CD4-positive, alpha-beta T cell treated with Interferon alpha-2 for 1 hour (primary cell): ENCODE measurements at regions not wholly inside any gene's neighbourhood (a gene's known extent, or its start where the extent isn't known, plus 50 kb on each side); places are given as distances from the start of the nearest gene placed in this dataset.
A peak's percentile ranks its signal among the peaks of the same experiment; 100 is the strongest.
"Not testable (repeated sequence)": the region's sequence is repeated elsewhere in the genome, so short reads cannot be mapped to it uniquely, and the experiment has no call there.

Experiments used
- DNase-seq, 2 donors: peaks; one replicate each; pipeline ENCODE4 v3.0.0-alpha.2; 2020 to 2022

GRCh38 chr6:66340736-66341135 lies 633.7 kb upstream of the EYS start:
- DNase-seq = no peak

- DNase-seq = no peak
Measured at GRCh38 chr6:66336176-66336575, 629.1 kb upstream of the EYS start.

- no peak for DNase-seq
Measured at GRCh38 chr6:66328200-66328599, 621.2 kb upstream of the EYS start.

GRCh38 chr6:66326228-66326627 lies 619.2 kb upstream of the EYS start:
- DNase-seq = no peak

GRCh38 chr6:66321017-66321416 lies 614.0 kb upstream of the EYS start:
- DNase-seq = no peak

GRCh38 chr6:66307490-66307889 lies 600.5 kb upstream of the EYS start:
- no peak for DNase-seq

GRCh38 chr6:66291905-66292304 lies 584.9 kb upstream of the EYS start:
- DNase-seq = no peak

GRCh38 chr6:66289889-66290288 lies 582.9 kb upstream of the EYS start:
- no peak for DNase-seq

- DNase-seq = no peak
Measured at GRCh38 chr6:66278115-66278514, 571.1 kb upstream of the EYS start.

GRCh38 chr6:66277400-66277799 lies 570.4 kb upstream of the EYS start:
- no peak for DNase-seq

- no peak for DNase-seq
Measured at GRCh38 chr6:66265737-66266136, 558.7 kb upstream of the EYS start.

GRCh38 chr6:66264376-66264775 lies 557.4 kb upstream of the EYS start:
- no peak for DNase-seq

- not testable (repeated sequence) for DNase-seq
Measured at GRCh38 chr6:66258731-66259487, 551.9 kb upstream of the EYS start.

GRCh38 chr6:66245231-66245630 lies 538.2 kb upstream of the EYS start:
- DNase-seq = no peak

GRCh38 chr6:66238851-66239250 lies 531.8 kb upstream of the EYS start:
- no peak for DNase-seq

- no peak for DNase-seq
Measured at GRCh38 chr6:66232890-66233289, 525.9 kb upstream of the EYS start.

GRCh38 chr6:66230591-66230990 lies 523.6 kb upstream of the EYS start:
- DNase-seq = no peak

GRCh38 chr6:66226109-66226508 lies 519.1 kb upstream of the EYS start:
- no peak for DNase-seq

GRCh38 chr6:66210964-66211363 lies 503.9 kb upstream of the EYS start:
- peak in 1 of 2 donors; percentile 6 for DNase-seq

- DNase-seq = no peak
Measured at GRCh38 chr6:66200390-66200789, 493.4 kb upstream of the EYS start.

GRCh38 chr6:66199171-66199570 lies 492.1 kb upstream of the EYS start:
- no peak for DNase-seq

- no peak for DNase-seq
Measured at GRCh38 chr6:66198062-66198624, 491.1 kb upstream of the EYS start.

GRCh38 chr6:66190858-66191257 lies 483.8 kb upstream of the EYS start:
- DNase-seq = no peak

GRCh38 chr6:66189915-66190314 lies 482.9 kb upstream of the EYS start:
- no peak for DNase-seq

GRCh38 chr6:66186756-66187155 lies 479.7 kb upstream of the EYS start:
- no peak for DNase-seq
